Endodermal cell (in vitro differentiated cells): ENCODE measurements at regions not wholly inside any gene's neighbourhood (a gene's known extent, or its start where the extent isn't known, plus 50 kb on each side); places are given as distances from the start of the nearest gene placed in this dataset.

Experiments used
- DNase-seq: peaks from one replicate; pipeline ENCODE4 v3.0.0-alpha.2; 2017
- H3K27ac ChIP-seq: 2 replicates; pipeline ENCODE4 v1.5.1; 2013; ENCODE audit warnings: mild to moderate bottlenecking, low read depth, low read length, moderate library complexity
- H3K27me3 ChIP-seq: 2 replicates; pipeline ENCODE4 v1.6.1; 2013; ENCODE audit warnings: mild to moderate bottlenecking, low read length, moderate library complexity; ENCODE audit not compliant: insufficient read depth, control insufficient read depth, poor library complexity, severe bottlenecking
- H3K36me3 ChIP-seq: 2 replicates; pipeline ENCODE4 v1.7.0; 2013; ENCODE audit warnings: mild to moderate bottlenecking, low read length, moderate library complexity; ENCODE audit not compliant: control insufficient read depth, insufficient read depth
- H3K4me1 ChIP-seq: one replicate; pipeline ENCODE4 v1.7.0; 2013; ENCODE audit warnings: low read length; ENCODE audit not compliant: control insufficient read depth, insufficient read depth
- H3K4me3 ChIP-seq: 2 replicates; pipeline ENCODE4 v1.5.1; 2013; ENCODE audit warnings: mild to moderate bottlenecking, low read length, moderate library complexity
- H3K9ac ChIP-seq: 2 replicates; pipeline ENCODE4 v1.6.1; 2013; ENCODE audit warnings: mild to moderate bottlenecking, low read length, moderate library complexity; ENCODE audit not compliant: poor library complexity, severe bottlenecking; ENCODE audit errors: extremely low read depth
- H3K9me3 ChIP-seq: 2 replicates; pipeline ENCODE4 v1.6.1; 2013; ENCODE audit warnings: mild to moderate bottlenecking, low read length, moderate library complexity; ENCODE audit not compliant: control insufficient read depth
- H3K27ac Mint-ChIP-seq: 2 replicates; pipeline ENCODE4 v1.8.0; 2020; ENCODE audit warnings: mixed read lengths
- H3K27me3 Mint-ChIP-seq: 2 replicates; pipeline ENCODE4 v1.8.0; 2021; ENCODE audit warnings: mild to moderate bottlenecking, mixed read lengths; ENCODE audit not compliant: insufficient read depth
- H3K36me3 Mint-ChIP-seq: 2 replicates; pipeline ENCODE4 v1.8.0; 2020; ENCODE audit warnings: low read depth, mixed read lengths
- H3K4me1 Mint-ChIP-seq: 2 replicates; pipeline ENCODE4 v1.8.0; 2020; ENCODE audit warnings: mixed read lengths
- H3K4me3 Mint-ChIP-seq: 2 replicates; pipeline ENCODE4 v1.8.0; 2020; ENCODE audit warnings: mild to moderate bottlenecking, moderate library complexity, mixed read lengths
- H3K9me3 Mint-ChIP-seq: 2 replicates; pipeline ENCODE4 v1.8.0; 2020; ENCODE audit warnings: mild to moderate bottlenecking, mixed read lengths
- CTCF ChIP-seq: fragments of 200-600 bp; sonication (generic); conservative IDR thresholded peaks from 2 replicates; pipeline ENCODE4 v1.5.0; 2021; ENCODE audit warnings: antibody characterized with exemption, mild to moderate bottlenecking
- WGBS, 2 experiments: methylation state at CpG; one replicate each; pipeline versions ENCODE4 v1.1.5 to v1.1.7; 2013; ENCODE audit warnings: missing lambda C conversion rate in 2 of 2, mixed read lengths in 1 of 2; ENCODE audit not compliant: insufficient coverage in 1 of 2, insufficient read length in 1 of 2; 5-methylcytosine and 5-hydroxymethylcytosine counted together

- no peaks in the 10 kb centered on the region for H3K4me1 ChIP-seq
- Mint-ChIP-seq H3K9me3 (no peaks in the 10 kb centered on the region), H3K36me3 (no peaks in the 10 kb centered on the region), H3K4me1 (no peaks in the 10 kb centered on the region), H3K27ac (no peak overlapping the region), H3K27me3 (no peaks in the 10 kb centered on the region), H3K4me3 (no peak overlapping the region)
- 87% methylated on average over 1 of the region's 1 CpG; no CpG with 5 or more reads in 1 of the 2 experiments for WGBS, 2 experiments
- H3K27me3 ChIP-seq = no peaks in the 10 kb centered on the region
- H3K27ac ChIP-seq = no peak overlapping the region
- no peaks in the 10 kb centered on the region for H3K36me3 ChIP-seq
- no peak overlapping the region for H3K9ac ChIP-seq
- no peak for DNase-seq
- H3K9me3 ChIP-seq = no peaks in the 10 kb centered on the region
- H3K4me3 ChIP-seq = no peak overlapping the region
- TF ChIP-seq CTCF = no peak
Observed at GRCh38 chr22:41040483-41040882, 51.9 kb upstream of the EP300 start.

DNA sequence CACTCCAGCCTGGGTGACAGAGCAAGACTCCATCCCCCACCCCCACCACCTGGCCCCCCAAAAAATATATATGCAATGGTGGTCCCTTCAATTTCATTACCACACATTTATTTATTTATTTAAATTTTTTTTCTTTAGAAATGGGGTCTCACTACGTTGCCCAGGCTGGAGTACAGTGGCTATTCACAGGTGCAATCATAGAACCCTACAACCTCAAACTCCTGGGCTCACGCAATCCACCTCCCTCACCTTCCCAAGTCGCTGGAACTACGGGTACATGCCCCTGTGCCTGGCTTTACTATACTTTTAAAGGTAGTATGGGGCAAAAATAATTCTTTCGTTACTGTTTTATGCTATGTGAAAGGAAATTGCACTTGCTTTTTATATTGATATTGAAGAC is 50.9 kb upstream of the EP300 start:
- no peak overlapping the region for H3K4me3 ChIP-seq
- H3K4me1 ChIP-seq = no peaks in the 10 kb centered on the region
- no peaks in the 10 kb centered on the region for H3K27me3 Mint-ChIP-seq
- no peak overlapping the region for H3K27ac ChIP-seq
- no peaks in the 10 kb centered on the region for H3K27me3 ChIP-seq
- TF ChIP-seq CTCF = no peak
- no peaks in the 10 kb centered on the region for H3K9me3 ChIP-seq
- H3K4me1 Mint-ChIP-seq = no peaks in the 10 kb centered on the region
- no peak overlapping the region for H3K9ac ChIP-seq
- WGBS, 2 experiments = 92 to 100% methylated on average over 2 to 5 of the region's 5 CpGs
- no peak overlapping the region for H3K27ac Mint-ChIP-seq
- no peaks in the 10 kb centered on the region for H3K9me3 Mint-ChIP-seq
- no peak overlapping the region for H3K4me3 Mint-ChIP-seq
- H3K36me3 ChIP-seq = no peaks in the 10 kb centered on the region
- DNase-seq = no peak
- no peaks in the 10 kb centered on the region for H3K36me3 Mint-ChIP-seq
